ENCODE measurements at regions not wholly inside any gene's neighbourhood (a gene's known extent, or its start where the extent isn't known, plus 50 kb on each side); places are given as distances from the start of the nearest gene placed in this dataset.

DNA sequence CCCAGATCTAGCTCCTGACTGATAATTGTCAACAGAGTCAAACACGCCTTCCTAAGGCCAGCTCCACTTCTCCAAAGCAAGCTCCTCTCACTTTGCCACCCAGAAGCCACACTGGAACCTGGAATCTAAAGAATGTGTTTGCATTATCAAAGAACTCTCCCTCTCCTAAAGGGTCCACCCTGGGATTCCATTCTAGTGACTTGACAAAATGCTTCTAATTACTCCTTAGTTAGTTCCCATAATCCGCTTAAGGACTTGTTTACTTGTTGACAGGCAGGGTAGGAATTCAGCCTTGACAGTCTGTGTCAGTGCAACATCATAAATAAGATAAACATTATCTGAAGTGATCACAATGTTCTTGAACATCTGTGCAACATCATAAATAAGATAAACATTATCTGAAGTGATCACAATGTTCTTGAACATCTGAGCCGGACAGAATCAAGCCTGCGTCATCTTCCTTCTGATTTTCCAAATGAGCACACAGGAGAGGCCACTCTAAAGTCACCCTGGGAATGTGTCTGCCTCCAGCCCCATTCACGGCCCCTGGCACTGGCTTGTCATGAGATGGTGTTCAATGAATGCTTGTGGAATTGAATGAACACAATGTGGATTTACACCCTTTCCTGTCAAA is 512.1 kb downstream of the IRS2 start:
- TF ChIP-seq EZH2 (IDR thresholded peaks at IDR 0.05) (no peak), POLR2AphosphoS5 (IDR thresholded peaks at IDR 0.05; ENCODE audit: borderline replicate concordance, low read depth, low read length) (no peak), FOXP2 (optimal IDR thresholded peaks at IDR 0.05; ENCODE audit: control extremely low read depth, extremely low read length, insufficient read depth) (no peak)

All from SK-N-MC (cell line).